GM23248 (cell line): ENCODE measurements at regions not wholly inside any gene's neighbourhood (a gene's known extent, or its start where the extent isn't known, plus 50 kb on each side); places are given as distances from the start of the nearest gene placed in this dataset.

Experiments used
- EZH2 ChIP-seq: fragments of 200-600 bp; sonication (generic); IDR thresholded peaks from 2 replicates; pipeline ENCODE4 v1.6.1; 2018; ENCODE audit warnings: antibody characterized with exemption, mild to moderate bottlenecking; ENCODE audit not compliant: insufficient read depth, poor library complexity, severe bottlenecking
- EZH2phosphoT487 ChIP-seq: fragments of 200-600 bp; sonication (generic); IDR thresholded peaks from 2 replicates; pipeline ENCODE4 v1.6.1; 2018; ENCODE audit warnings: antibody characterized with exemption, moderate library complexity, mild to moderate bottlenecking, low read depth; ENCODE audit not compliant: insufficient read depth

DNA sequence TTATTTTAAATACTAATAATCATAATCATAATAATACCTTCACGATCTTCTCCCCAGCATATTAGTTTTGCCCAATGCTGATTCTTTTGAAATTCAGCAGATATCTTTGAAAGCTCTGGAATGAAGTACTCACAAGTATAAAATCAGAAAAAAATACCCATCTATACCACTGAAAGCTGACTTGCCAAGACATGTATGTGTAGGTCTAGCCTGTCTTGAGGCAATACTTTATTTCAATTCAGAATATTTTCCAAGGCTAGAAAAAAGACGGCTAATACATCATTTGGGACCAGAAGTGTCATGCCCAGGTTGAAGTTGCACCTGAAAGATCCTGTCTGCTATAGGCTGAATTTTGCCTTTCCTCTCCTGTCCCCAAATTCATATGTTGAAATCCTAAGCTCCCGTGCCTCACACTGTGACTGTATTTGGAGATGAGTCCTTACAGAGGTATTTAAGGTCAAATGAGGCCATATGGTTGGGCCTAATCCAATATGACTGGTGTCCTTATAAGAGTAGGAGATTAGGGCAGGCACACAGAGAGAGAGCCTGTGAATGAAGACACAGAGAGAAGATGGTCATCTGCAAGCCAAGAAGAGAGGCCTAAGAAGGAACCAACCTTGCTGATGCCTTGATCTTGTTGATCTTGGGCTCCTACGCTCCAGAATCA lies 255.9 kb upstream of the CMC1 start:
- TF ChIP-seq EZH2 (no peak), EZH2phosphoT487 (no peak)
